ENCODE measurements at regions not wholly inside any gene's neighbourhood (a gene's known extent, or its start where the extent isn't known, plus 50 kb on each side); places are given as distances from the start of the nearest gene placed in this dataset.

DNA sequence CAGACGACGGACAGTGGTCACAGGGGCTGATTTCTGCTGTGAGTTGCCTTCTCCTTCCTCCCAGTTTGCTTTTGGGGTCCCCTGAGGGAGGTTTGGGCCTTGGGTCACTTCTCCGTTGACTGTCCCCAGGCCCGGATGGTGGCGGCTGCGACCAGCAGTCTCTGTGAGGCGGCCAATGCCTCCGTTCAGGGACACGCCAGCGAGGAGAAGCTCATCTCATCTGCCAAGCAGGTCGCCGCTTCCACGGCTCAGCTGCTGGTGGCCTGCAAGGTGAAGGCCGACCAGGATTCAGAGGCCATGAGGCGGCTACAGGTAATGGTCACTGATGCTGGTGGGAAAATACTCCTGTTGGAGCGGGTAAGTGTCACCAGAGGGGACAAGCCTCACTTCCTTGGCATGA lies 206.8 kb upstream of the TPM1 start:
- no peaks in the 10 kb centered on the region for H3K9me3 ChIP-seq (ENCODE audit: low read depth, low read length)
- H3K4me1 ChIP-seq (ENCODE audit: insufficient read depth, low read length), result no peaks in the 10 kb centered on the region
- no peaks in the 10 kb centered on the region for H3K27me3 ChIP-seq (ENCODE audit: insufficient read depth, low read length)
- no peak overlapping the region for H3K4me3 ChIP-seq (ENCODE audit: low read length)

DNA sequence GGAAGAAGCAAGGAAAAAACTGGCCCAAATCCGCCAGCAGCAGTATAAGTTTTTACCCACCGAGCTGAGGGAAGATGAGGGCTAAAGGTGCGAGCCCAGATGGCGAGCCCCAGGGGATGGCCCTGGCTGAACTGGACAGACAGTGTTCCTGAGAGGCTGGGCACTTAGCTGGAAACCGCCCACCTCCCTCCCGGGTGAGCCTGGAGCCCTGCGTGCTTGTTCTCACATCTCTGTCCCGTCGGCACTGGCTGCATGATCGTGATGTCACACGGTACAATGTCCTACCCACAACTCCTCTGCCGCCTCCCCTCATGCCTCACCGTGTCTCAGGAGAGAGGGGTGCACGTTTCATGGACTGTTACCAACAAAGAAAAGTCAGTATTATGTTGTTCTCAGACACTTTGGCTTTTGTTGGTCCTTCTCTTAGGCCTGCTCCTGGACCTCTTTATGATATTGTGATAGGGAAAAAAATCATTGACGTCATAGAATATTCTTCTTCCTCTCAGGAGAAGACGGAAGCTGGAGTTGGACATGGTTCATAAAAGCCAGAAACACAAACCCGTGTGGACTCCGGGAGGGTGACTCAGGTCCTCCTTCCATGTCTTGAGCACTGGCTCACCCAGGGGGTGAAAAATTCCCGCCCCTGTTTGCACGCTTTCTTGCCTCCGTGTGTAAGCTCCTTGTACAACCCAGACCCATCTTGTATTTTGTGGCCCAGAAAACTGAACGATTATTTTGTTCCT lies 201.8 kb upstream of the TPM1 start:
- Histone ChIP-seq H3K9me3 (ENCODE audit: low read depth, low read length) (no peaks in the 10 kb centered on the region), H3K4me3 (ENCODE audit: low read length) (no peak overlapping the region), H3K27me3 (ENCODE audit: insufficient read depth, low read length) (no peaks in the 10 kb centered on the region), H3K4me1 (ENCODE audit: insufficient read depth, low read length) (no peaks in the 10 kb centered on the region)

GRCh38 chr15:62841269-62841628 lies 201.3 kb upstream of the TPM1 start:
- Histone ChIP-seq H3K9me3 (ENCODE audit: low read depth, low read length) (no peaks in the 10 kb centered on the region), H3K4me1 (ENCODE audit: insufficient read depth, low read length) (no peaks in the 10 kb centered on the region), H3K4me3 (ENCODE audit: low read length) (no peak overlapping the region), H3K27me3 (ENCODE audit: insufficient read depth, low read length) (no peaks in the 10 kb centered on the region)

- no peaks in the 10 kb centered on the region for H3K9me3 ChIP-seq (ENCODE audit: low read depth, low read length)
- no peaks in the 10 kb centered on the region for H3K27me3 ChIP-seq (ENCODE audit: insufficient read depth, low read length)
- no peak overlapping the region for H3K4me3 ChIP-seq (ENCODE audit: low read length)
- no peaks in the 10 kb centered on the region for H3K4me1 ChIP-seq (ENCODE audit: insufficient read depth, low read length)
Measured at GRCh38 chr15:62841891-62842559, 200.5 kb upstream of the TPM1 start.

DNA sequence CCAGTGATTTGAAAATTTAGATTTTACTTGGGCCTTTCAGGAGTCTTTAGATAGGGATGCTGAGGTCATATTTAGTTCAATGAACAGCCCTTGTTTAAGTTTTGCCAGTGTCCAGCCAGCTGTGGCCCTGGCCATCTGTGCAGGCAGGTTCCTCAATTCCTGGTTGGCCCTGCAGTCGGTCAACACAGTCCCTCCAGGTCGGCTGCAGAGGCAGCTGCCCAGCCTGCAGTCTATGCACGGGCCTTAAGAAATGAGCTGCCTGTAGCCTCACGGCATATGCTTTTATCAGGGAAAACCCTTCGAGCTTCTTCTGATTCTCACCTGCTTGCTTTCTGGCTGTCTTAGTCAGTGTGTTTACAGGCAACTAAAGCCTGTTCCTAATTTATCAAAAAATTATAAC lies 199.2 kb upstream of the TPM1 start:
- no peak overlapping the region for H3K4me3 ChIP-seq (ENCODE audit: low read length)
- H3K27me3 ChIP-seq (ENCODE audit: insufficient read depth, low read length), result no peaks in the 10 kb centered on the region
- no peaks in the 10 kb centered on the region for H3K9me3 ChIP-seq (ENCODE audit: low read depth, low read length)
- no peaks in the 10 kb centered on the region for H3K4me1 ChIP-seq (ENCODE audit: insufficient read depth, low read length)

GRCh38 chr15:62844564-62845240 lies 197.8 kb upstream of the TPM1 start:
- H3K4me3 ChIP-seq (ENCODE audit: low read length), result no peak overlapping the region
- H3K27me3 ChIP-seq (ENCODE audit: insufficient read depth, low read length), result no peaks in the 10 kb centered on the region
- H3K4me1 ChIP-seq (ENCODE audit: insufficient read depth, low read length), result no peaks in the 10 kb centered on the region
- H3K9me3 ChIP-seq (ENCODE audit: low read depth, low read length), result no peaks in the 10 kb centered on the region

DNA sequence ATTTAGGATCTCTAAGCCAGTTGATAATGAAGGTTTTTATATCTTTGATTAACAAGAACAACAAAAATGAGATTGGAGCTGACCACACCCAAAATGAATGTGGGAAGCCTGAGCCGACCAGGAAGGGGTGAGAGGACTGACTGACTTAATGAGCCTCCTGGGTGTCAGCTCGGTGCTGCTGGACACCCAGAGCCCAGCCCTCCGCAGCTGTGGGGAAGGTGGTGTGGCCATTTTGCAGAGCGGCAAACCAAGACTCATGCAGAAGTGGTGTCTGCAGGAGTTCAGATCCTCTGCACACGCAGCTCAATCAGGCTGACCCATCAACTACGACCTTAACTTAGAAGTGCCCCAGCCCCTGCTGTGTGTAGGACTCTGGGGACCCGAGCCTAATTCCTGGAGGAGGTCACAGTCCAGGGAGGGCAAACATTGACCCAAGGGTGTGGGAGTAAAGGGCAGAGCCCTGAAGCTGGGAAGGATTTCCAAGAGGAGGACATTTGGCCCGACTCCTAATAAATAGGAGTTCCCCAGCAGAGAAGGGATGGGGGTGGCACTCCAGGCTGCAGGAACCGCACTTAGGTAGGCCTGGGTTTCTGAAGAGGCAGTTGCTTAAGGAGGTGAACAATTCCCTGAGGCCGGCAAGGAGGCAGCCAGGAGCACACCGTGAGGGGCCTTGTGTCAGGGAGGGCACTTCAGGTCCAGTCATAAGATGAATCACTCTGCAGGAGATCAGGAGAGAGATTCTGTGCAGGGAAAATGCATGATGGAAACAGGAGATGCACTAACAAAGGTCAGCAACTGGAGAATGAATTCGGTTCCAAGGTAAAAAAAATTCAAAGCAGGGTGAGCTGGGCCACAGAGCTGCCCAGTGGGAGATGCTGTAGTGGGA lies 197.1 kb upstream of the TPM1 start:
- Histone ChIP-seq H3K4me3 (ENCODE audit: low read length) (no peak overlapping the region), H3K27me3 (ENCODE audit: insufficient read depth, low read length) (no peaks in the 10 kb centered on the region), H3K4me1 (ENCODE audit: insufficient read depth, low read length) (no peaks in the 10 kb centered on the region), H3K9me3 (ENCODE audit: low read depth, low read length) (no peaks in the 10 kb centered on the region)

DNA sequence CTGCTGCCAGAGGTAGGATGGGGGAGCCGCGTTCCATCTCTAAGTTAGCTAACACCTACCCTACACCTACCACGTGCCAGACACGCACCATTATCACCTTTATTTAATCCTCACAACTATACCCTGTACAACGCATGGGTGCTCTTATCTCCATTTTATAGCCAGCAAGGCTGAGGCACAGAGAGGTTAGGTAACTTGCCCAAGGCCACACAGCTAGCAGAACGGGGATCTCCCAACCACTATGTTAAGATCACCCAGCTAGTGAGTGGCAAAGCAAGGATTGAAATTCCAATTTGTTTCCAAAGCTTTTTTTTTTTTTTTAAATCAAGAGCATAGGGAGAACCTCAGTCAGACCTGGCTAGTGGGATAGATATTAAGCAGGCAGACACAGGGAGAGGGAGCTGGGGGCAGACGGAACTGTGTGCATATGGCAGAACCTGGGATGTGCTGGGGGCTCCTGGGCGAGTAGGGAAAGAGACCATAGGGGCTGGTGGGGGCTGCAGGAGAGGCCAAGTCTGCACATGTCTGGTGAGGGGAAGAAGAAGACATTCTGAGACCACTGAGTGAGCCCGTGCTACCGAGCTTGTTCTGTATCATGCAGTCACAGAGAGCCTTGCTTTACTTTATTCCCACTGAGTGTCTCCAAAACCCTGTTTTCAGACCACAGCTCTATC lies 196.3 kb upstream of the TPM1 start:
- Histone ChIP-seq H3K4me3 (ENCODE audit: low read length) (no peak overlapping the region), H3K4me1 (ENCODE audit: insufficient read depth, low read length) (no peaks in the 10 kb centered on the region), H3K9me3 (ENCODE audit: low read depth, low read length) (no peaks in the 10 kb centered on the region)

DNA sequence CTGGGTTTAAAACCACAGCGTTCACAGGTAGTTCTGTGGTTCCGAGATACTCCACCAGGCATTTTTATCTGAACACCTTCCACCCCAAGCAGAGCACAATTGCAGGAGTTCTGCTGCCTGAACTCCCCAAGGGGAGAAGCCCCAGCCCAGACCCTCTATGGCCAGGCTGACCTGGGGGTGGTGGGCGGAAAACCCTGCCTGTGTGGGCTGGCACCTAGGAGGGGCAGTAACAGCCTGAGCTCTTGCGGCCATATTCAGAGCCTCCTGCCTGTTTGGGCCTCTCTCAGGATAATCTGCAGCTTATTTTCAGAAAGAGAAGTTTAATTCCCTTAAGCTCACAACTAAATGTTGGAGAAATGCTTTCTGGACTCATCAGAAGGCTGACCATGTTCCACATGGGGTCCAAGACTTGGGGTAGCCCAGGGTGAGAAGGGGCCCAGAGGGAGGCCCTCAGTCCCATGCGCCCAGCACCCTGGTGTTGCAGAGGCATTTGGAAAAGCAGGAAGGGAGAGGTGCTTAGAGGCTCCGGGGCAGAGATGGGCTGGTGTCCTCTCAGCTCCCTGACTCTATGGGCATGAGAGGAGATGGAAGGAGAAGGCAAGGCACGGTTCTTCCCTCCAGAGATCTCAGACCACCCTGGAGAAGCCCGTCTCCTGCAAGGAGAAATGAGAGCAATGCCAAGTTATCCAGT lies 195.6 kb upstream of the TPM1 start:
- no peaks in the 10 kb centered on the region for H3K4me1 ChIP-seq (ENCODE audit: insufficient read depth, low read length)
- H3K4me3 ChIP-seq (ENCODE audit: low read length), result no peak overlapping the region
- no peaks in the 10 kb centered on the region for H3K27me3 ChIP-seq (ENCODE audit: insufficient read depth, low read length)
- no peaks in the 10 kb centered on the region for H3K9me3 ChIP-seq (ENCODE audit: low read depth, low read length)

More for the DNA sequence above, 196.3 kb upstream of the TPM1 start:
- no peaks in the 10 kb centered on the region for H3K27me3 ChIP-seq (ENCODE audit: insufficient read depth, low read length)

DNA sequence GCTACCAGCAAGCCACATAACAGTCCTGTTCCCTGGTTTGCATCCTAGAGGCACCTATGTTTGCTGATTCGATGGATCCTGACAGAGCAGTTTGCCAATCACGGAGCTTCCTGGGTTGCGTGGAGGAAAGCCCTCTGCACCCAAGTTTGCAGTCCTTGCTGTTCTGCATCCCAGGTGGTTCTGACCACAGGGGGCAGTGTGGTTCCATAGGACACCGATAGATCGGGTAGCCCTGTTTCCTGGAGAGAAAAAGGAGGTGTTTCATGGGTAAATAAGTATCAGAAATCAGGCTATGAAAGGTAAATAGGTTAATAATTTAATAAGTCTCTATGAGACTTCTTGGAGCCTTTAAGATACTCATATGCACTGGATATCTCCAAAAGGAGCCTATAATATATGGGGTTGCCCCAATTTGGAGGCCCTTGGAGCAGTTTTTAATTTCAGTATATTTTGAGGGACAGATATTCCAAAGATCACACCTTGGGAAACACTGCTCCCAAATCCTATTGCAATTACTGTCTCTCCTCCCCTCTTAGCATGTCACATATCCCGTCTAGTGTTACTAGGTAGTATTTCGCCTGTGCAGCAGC lies 194.6 kb upstream of the TPM1 start:
- Histone ChIP-seq H3K9me3 (ENCODE audit: low read depth, low read length) (no peaks in the 10 kb centered on the region), H3K27me3 (ENCODE audit: insufficient read depth, low read length) (no peaks in the 10 kb centered on the region), H3K4me1 (ENCODE audit: insufficient read depth, low read length) (no peaks in the 10 kb centered on the region), H3K4me3 (ENCODE audit: low read length) (no peak overlapping the region)

DNA sequence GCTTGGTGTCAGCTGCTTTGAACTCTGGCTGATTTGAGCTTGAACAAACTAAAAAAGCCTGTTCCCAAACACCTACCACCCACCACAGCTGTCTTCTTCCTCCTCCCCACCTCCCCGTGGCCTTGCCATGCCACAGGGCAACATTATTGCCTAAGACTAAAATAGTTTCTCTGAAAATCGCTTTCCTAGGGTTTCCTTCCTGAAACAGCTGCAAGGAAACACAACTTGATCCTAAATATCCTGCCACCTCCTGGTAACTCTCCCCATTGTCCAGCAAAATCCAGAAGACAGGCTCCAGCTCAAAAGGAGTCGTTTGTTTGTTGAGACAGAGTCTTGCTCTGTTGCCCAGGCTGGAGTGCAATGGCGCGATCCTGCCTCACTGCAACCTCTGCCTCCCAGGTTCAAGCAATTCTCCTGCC lies 193.9 kb upstream of the TPM1 start:
- H3K4me1 ChIP-seq (ENCODE audit: insufficient read depth, low read length), result no peaks in the 10 kb centered on the region
- no peaks in the 10 kb centered on the region for H3K9me3 ChIP-seq (ENCODE audit: low read depth, low read length)
- H3K4me3 ChIP-seq (ENCODE audit: low read length), result no peak overlapping the region
- no peaks in the 10 kb centered on the region for H3K27me3 ChIP-seq (ENCODE audit: insufficient read depth, low read length)

DNA sequence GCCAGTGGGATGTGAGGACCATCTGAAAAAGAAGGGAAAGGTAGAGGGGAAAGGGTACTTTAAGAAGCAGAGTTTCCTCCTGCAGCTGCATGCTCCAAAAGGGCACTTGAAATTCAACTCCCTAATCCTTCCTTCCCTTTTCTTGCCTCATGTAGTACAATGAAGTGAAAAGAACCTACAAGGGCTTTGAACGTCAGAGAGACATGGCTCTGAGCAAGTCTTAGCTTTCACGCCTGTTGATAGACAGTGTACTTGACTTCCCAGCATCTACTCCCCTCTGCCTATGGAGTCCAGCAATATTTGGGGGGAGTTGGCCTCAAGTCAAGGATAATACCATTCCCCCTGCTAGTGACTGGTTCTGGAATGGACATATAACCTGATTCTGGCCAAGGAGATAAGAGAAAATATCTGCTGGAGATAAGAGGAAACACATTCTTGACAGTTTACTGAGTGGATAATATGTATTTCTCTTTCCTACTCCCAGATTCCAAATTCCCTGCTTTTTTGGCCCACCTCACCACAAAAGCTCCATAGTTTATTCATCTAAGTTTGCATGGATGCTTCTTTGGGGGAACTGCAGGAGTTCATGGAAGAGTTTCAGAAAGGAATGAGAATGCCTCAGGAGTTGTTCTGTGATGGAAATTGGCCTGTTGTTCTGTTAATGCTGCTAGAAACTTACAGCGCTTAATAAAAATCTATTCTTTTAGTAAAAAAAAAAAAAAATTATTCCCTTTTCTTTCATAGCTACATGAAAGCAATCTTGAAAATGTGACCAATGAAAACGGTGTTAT lies 193.0 kb upstream of the TPM1 start:
- Histone ChIP-seq H3K4me1 (ENCODE audit: insufficient read depth, low read length) (no peaks in the 10 kb centered on the region), H3K9me3 (ENCODE audit: low read depth, low read length) (no peaks in the 10 kb centered on the region), H3K27me3 (ENCODE audit: insufficient read depth, low read length) (no peaks in the 10 kb centered on the region), H3K4me3 (ENCODE audit: low read length) (no peak overlapping the region)

- Histone ChIP-seq H3K27me3 (ENCODE audit: insufficient read depth, low read length) (no peaks in the 10 kb centered on the region), H3K4me3 (ENCODE audit: low read length) (no peak overlapping the region), H3K9me3 (ENCODE audit: low read depth, low read length) (no peaks in the 10 kb centered on the region), H3K4me1 (ENCODE audit: insufficient read depth, low read length) (no peaks in the 10 kb centered on the region)
Measured at GRCh38 chr15:62850318-62850717, 192.2 kb upstream of the TPM1 start.

All from mononuclear cell (primary cell).